Keratinocyte (primary cell): ENCODE measurements at regions not wholly inside any gene's neighbourhood (a gene's known extent, or its start where the extent isn't known, plus 50 kb on each side); places are given as distances from the start of the nearest gene placed in this dataset.

ENCODE experiments used
- DNase-seq: peaks from one replicate; pipeline ENCODE4 v3.0.0-alpha.2; 2011; ENCODE audit warnings: low read depth, missing footprints, low spot score
- FAIRE-seq: peaks from 2 replicates; lab custom pipeline; 2011; peaks lifted over from hg19 to GRCh38; lab: Jason Lieb, UNC
- H2AFZ ChIP-seq: 2 replicates; pipeline ENCODE4 v1.6.0; 2012; ENCODE audit warnings: low read length, control low read depth, inconsistent platforms; ENCODE audit not compliant: control insufficient read depth
- H3K27ac ChIP-seq: 2 replicates; pipeline ENCODE4 v1.5.1; 2011; ENCODE audit warnings: low read length; ENCODE audit not compliant: control insufficient read depth, insufficient read depth
- H3K27me3 ChIP-seq: 3 replicates; pipeline ENCODE4 v1.6.0; 2011; ENCODE audit warnings: low read length; ENCODE audit not compliant: control insufficient read depth, insufficient read depth; ENCODE audit errors: extremely low read depth
- H3K36me3 ChIP-seq, 2 experiments: 2 replicates in 1 of 2; 3 replicates in 1 of 2; pipeline ENCODE4 v1.5.1; 2011; ENCODE audit warnings: low read length in 2 of 2, mild to moderate bottlenecking in 1 of 2; ENCODE audit not compliant: control insufficient read depth in 2 of 2, insufficient read depth in 2 of 2; ENCODE audit errors: extremely low read depth in 1 of 2
- H3K4me1 ChIP-seq: 3 replicates; pipeline ENCODE4 v1.5.1; 2011; ENCODE audit warnings: low read length; ENCODE audit not compliant: control insufficient read depth, insufficient read depth; ENCODE audit errors: extremely low read depth
- H3K4me2 ChIP-seq: 3 replicates; pipeline ENCODE4 v1.6.0; 2011; ENCODE audit warnings: low read depth, low read length; ENCODE audit not compliant: control insufficient read depth, insufficient read depth; ENCODE audit errors: extremely low read depth
- H3K4me3 ChIP-seq, 3 experiments: fragments of 200-600 bp in 1 of 3; sonication (generic) in 1 of 3; 2 replicates in 2 of 3; 3 replicates in 1 of 3; pipeline ENCODE4 v1.5.1; 2011 to 2016; ENCODE audit warnings: low read length in 3 of 3, mild to moderate bottlenecking in 3 of 3, control low read depth in 2 of 3, inconsistent platforms in 1 of 3, low read depth in 1 of 3, mixed read lengths in 1 of 3, mixed run types in 1 of 3, moderate library complexity in 1 of 3; ENCODE audit not compliant: control insufficient read depth in 2 of 3, insufficient read depth in 2 of 3; ENCODE audit errors: extremely low read depth in 1 of 3
- H3K79me2 ChIP-seq: 2 replicates; pipeline ENCODE4 v1.6.0; 2012; ENCODE audit warnings: low read length; ENCODE audit not compliant: control insufficient read depth, insufficient read depth
- H3K9ac ChIP-seq: 3 replicates; pipeline ENCODE4 v1.6.0; 2011; ENCODE audit warnings: low read length; ENCODE audit not compliant: control insufficient read depth, insufficient read depth; ENCODE audit errors: extremely low read depth
- H3K9me1 ChIP-seq: 3 replicates; pipeline ENCODE4 v1.6.0; 2011; ENCODE audit warnings: low read length; ENCODE audit not compliant: control insufficient read depth, insufficient read depth; ENCODE audit errors: extremely low read depth
- H3K9me3 ChIP-seq: 2 replicates; pipeline ENCODE4 v1.5.1; 2012; ENCODE audit warnings: low read depth, low read length; ENCODE audit not compliant: control insufficient read depth
- H4K20me1 ChIP-seq: 3 replicates; pipeline ENCODE4 v1.6.0; 2011; ENCODE audit warnings: low read length; ENCODE audit not compliant: control insufficient read depth, insufficient read depth; ENCODE audit errors: extremely low read depth
- EZH2 ChIP-seq: IDR thresholded peaks from one replicate; pipeline ENCODE4 v1.6.1; 2012; ENCODE audit warnings: inconsistent platforms, mild to moderate bottlenecking, low read length, moderate library complexity
- dilution Hi-C: fragments of 300-500 bp; cut with MboI; formaldehyde crosslinking; loops from one replicate; pipeline ENCODE4 v1.7.0; 2020; ENCODE audit warnings: low sequenced_read_pairs; ENCODE audit not compliant: extremely low pct_ligation_motif_present
- TF ChIP-seq, protein P1 (sequence below), 3 experiments: IDR thresholded peaks in 1 of 3; conservative IDR thresholded peaks in 1 of 3; optimal IDR thresholded peaks in 1 of 3; 2 replicates in 2 of 3; 3 replicates in 1 of 3; pipeline versions ENCODE3 to v1.5.1; 2011; ENCODE audit warnings: low read length in 3 of 3, mild to moderate bottlenecking in 3 of 3, moderate library complexity in 2 of 3, control low read depth in 1 of 3, inconsistent platforms in 1 of 3; ENCODE audit not compliant: insufficient read depth in 2 of 3; ENCODE audit errors: extremely low read depth in 1 of 3

DNA sequence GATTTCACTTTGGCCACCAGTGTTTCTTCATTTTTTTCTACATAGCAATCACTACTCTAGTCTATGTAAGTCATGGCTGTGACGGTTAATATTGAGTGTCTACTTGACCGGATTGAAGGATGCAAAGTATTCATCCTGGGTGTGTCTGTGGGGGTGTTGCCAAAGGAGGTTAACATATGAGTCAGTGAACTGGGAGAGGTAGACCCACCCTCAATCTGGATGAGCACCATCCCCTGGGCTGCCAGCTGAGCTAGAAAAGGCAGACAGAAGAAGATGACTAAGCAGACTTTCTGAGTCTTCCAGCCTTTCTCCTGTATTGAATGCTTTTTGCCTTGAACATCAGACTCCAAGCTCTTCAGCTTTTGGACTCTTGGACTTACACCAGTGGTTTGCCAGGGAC lies 265.0 kb upstream of the SLC8A1 start:
- no peaks in the 10 kb centered on the region for H3K9me3 ChIP-seq
- peak; percentile 95 for FAIRE-seq
- no peak overlapping the region for H3K9ac ChIP-seq
- H3K4me1 ChIP-seq: peaks cover 17% of the 10 kb centered on the region
- no peaks in the 10 kb centered on the region for H4K20me1 ChIP-seq
- H3K4me2 ChIP-seq: peak overlapping the region; percentile 23
- H3K27me3 ChIP-seq: no peaks in the 10 kb centered on the region
- no peak overlapping the region for H2AFZ ChIP-seq
- H3K27ac ChIP-seq: peak overlapping the region; percentile 63
- no peaks in the 10 kb centered on the region for H3K36me3 ChIP-seq
- dilution Hi-C loops: no loop called here
- H3K79me2 ChIP-seq: no peaks in the 10 kb centered on the region
- TF ChIP-seq, protein P1, sequence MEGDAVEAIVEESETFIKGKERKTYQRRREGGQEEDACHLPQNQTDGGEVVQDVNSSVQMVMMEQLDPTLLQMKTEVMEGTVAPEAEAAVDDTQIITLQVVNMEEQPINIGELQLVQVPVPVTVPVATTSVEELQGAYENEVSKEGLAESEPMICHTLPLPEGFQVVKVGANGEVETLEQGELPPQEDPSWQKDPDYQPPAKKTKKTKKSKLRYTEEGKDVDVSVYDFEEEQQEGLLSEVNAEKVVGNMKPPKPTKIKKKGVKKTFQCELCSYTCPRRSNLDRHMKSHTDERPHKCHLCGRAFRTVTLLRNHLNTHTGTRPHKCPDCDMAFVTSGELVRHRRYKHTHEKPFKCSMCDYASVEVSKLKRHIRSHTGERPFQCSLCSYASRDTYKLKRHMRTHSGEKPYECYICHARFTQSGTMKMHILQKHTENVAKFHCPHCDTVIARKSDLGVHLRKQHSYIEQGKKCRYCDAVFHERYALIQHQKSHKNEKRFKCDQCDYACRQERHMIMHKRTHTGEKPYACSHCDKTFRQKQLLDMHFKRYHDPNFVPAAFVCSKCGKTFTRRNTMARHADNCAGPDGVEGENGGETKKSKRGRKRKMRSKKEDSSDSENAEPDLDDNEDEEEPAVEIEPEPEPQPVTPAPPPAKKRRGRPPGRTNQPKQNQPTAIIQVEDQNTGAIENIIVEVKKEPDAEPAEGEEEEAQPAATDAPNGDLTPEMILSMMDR (optimal IDR thresholded peaks at IDR 0.05 in 1 of 3, IDR thresholded peaks at IDR 0.05 in 1 of 3, conservative IDR thresholded peaks at IDR 0.05 in 1 of 3; ENCODE audit: extremely low read depth in 1 of 3, insufficient read depth in 2 of 3, low read length in 3 of 3): no peak
- no peak for TF ChIP-seq EZH2
- no peak overlapping the region for H3K4me3 ChIP-seq
- peak; percentile 63 for DNase-seq
- no peaks in the 10 kb centered on the region for H3K9me1 ChIP-seq

- Histone ChIP-seq H3K36me3 (no peaks in the 10 kb centered on the region), H3K4me3 (no peak overlapping the region), H3K4me2 (no peak overlapping the region), H2AFZ (no peak overlapping the region), H3K9me1 (no peaks in the 10 kb centered on the region), H3K27ac (no peak overlapping the region), H3K79me2 (no peaks in the 10 kb centered on the region), H3K4me1 (peaks cover 18% of the 10 kb centered on the region), H3K9ac (no peak overlapping the region), H3K27me3 (no peaks in the 10 kb centered on the region), H3K9me3 (no peaks in the 10 kb centered on the region), H4K20me1 (no peaks in the 10 kb centered on the region)
- no peak for DNase-seq
- FAIRE-seq: no peak
- TF ChIP-seq, protein P1 (optimal IDR thresholded peaks at IDR 0.05 in 1 of 3, IDR thresholded peaks at IDR 0.05 in 1 of 3, conservative IDR thresholded peaks at IDR 0.05 in 1 of 3; ENCODE audit: extremely low read depth in 1 of 3, insufficient read depth in 2 of 3, low read length in 3 of 3): no peak
- TF ChIP-seq EZH2: no peak
- dilution Hi-C loops: no loop called here
Measured at GRCh38 chr2:40719414-40719813, 267.5 kb upstream of the SLC8A1 start.
